Islet of Langerhans (tissue), 1 donor: ENCODE measurements at regions not wholly inside any gene's neighbourhood (a gene's known extent, or its start where the extent isn't known, plus 50 kb on each side); places are given as distances from the start of the nearest gene placed in this dataset.

ENCODE experiments used
- FAIRE-seq: peaks from one replicate; lab custom pipeline; 2011; peaks lifted over from hg19 to GRCh38; lab: Jason Lieb, UNC

- FAIRE-seq, result no peak
Observed at GRCh38 chr12:89988188-89988915, 279.7 kb upstream of the ATP2B1 start.

DNA sequence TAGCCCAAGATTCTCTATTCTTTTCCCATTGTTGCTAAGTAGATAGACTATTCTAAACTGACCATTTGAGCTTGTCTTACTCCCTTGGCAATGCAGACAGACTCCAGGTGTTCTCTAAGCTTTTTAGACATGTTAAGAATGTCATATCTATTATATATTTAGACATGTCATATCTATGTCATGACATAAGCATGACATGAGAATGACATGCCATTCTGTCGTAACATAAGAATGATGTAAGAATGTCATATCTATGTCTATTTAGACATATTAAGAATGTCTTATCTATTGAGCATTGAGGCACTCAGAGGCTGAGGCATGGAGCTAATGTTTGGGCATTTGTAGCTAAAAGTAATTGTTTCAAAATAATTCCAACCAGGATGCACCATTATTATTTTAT, 277.3 kb upstream of the ATP2B1 start:
- no peak for FAIRE-seq

- FAIRE-seq, result no peak
Observed at GRCh38 chr12:89984846-89985245, 276.2 kb upstream of the ATP2B1 start.

DNA sequence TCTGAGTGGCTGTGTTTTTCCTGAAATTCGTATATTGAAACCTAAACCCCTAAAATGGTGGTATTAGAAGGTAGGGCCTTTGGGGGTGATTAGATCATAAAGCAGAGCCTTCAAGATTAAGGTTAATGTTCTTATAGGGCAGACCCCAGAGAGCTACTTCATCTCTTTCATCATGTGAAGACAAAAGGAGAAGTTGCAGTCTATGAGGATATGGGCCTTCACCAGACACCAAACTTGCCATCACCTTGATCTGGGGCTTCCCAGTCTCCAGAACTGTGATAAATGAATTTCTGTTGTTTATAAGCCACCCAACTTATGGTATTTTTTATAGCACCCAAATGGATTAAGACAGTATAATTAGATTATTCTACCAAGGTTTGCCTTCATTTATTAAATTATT, 275.0 kb upstream of the ATP2B1 start:
- no peak for FAIRE-seq

GRCh38 chr12:89980236-89980635, 271.6 kb upstream of the ATP2B1 start:
- FAIRE-seq, result no peak

DNA sequence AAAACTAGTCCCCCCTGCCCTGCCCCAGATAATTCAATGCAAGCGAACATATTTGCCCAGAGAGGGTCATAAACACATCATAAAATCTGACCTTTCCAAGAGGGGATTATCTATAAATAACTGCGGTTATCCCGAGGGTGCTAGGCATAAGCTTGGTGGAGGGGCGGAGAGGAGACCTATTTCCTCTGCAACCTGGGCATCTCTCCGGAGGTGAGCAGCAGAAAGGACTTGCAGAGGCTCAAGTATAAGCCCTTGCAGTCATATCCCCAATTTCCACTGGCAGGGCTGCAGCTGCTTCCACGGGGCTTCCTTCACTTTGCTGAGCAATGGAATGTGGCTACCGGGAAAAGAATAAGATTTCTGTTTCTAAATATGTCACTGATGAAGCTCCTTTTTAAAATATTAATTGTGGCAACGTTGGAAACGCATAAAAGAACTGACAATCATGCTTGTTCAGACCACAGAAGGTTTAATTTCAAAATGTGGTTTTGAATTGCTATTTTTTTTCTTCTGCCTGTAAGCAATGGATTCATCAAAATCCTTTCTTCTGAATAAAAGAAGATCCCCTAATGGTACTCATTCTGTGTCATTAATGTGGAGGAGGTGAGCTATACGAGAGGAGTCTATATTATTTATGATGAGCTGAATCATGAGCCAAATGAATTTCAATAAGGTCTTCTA, 268.9 kb upstream of the ATP2B1 start:
- no peak for FAIRE-seq

GRCh38 chr12:89976866-89977265, 268.2 kb upstream of the ATP2B1 start:
- no peak for FAIRE-seq

- no peak for FAIRE-seq
Observed at GRCh38 chr12:89975574-89975973, 266.9 kb upstream of the ATP2B1 start.

DNA sequence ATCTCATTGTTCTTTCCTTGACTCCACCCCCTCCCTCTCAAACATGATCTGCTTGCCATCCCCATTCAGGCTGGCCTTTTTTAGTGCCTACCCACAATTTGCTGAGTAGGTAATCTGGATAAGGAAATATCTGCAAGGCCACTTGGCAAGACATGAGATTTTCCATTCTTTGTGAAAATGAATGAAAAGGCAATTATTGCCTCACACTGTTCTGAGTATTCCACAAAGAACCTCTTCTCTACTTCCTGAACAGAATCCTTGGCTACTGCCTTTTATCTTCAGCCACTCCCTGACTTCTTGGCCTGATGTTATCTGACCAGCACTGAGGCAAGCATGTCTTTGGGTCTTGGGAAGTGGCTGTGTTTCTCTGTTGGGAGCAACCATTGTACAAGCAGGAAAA, 263.2 kb upstream of the ATP2B1 start:
- FAIRE-seq, result no peak

DNA sequence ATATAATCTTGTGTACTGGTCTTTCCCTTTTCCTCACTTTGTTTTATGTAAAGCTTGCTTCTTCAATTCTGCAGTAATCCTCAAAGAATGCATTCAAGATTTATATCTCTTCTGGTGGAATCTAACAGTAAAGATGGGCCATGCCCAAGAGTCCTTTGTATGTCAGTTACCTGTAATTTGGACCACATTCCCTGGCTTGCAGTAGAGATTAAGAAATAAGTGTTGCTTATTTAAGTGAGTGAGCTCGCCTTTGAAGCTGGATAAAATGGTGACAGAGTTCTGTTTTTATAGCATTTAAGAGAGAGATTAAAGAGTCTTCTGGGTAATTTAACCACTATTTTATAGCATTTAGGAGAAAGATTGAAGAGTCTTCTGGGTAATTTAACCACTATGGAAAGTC, 262.1 kb upstream of the ATP2B1 start:
- no peak for FAIRE-seq

GRCh38 chr12:89969093-89969492, 260.5 kb upstream of the ATP2B1 start:
- FAIRE-seq, result no peak

- FAIRE-seq, result no peak
Observed at GRCh38 chr12:89968151-89968700, 259.6 kb upstream of the ATP2B1 start.

DNA sequence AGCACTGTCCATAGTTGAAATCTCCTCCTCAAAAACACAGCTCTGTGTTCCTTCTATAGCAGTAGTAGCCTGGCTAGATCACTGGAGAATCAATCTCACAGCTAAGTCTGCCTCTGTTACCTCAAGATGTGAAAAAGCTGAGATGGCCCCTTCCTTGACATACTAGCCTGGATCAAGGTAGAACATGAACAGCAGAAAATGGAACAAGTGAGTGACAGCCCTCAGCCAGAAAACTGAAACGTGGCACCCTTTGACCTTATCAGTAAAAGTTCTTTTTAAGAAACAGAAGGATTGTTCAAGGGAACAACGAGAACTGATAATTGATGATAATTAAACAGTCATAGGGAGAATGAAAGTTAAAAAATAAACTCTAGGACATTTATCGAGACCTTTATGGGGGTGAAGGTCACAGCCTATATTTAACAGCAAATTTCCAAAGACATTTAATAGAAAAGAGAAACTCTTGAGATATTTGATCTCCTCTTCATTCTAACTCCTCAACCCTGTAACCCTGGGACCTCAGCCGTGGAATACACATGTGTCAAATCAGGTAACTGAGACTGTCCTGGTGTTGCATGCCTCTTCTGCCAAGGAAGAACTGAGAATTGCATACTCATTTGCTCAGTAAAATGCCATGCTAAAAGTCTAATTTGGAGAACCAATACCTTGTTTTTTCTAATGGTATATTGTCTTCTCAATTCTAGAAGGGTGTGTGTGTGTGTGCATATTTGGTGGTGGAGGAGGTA, 258.0 kb upstream of the ATP2B1 start:
- FAIRE-seq, result no peak

- FAIRE-seq, result no peak
Observed at GRCh38 chr12:89965993-89966392, 257.4 kb upstream of the ATP2B1 start.

GRCh38 chr12:89962648-89963047, 254.0 kb upstream of the ATP2B1 start:
- no peak for FAIRE-seq

DNA sequence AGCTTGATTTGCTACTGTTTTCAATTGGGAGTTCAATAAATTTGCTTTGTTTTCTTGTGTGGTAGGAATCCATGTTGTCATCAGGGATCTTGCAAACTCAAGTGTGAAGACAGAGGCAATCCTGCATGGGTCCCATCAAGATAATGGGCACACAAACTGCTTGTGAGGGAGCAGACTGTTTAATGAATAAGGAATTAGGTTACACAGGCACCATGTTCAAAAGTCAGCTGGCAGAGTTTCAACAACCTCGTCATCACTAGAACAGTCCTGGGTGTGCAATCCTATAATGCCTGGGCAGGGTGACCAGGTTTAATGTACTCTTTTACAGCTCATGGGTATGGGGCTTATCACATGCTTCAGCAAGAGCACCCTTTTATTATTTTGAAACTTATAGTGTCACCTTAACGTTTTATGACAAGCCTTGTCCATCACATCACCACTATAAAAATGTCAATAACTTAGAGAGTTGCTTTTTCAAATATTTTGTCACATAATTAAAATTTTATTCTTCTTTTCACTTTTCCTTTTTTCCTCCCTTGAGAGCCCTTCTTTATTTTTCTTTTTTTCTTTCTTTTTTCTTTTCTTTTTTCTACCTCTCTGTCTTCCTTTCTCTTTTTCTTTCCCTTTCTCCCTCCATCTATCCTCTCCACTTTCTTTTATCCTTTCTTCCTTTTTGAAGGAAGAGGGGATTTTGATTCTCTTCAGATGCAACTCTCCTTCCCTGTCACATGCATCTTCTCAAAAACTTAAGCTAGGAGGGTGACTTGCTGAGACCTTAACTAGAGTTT, 252.2 kb upstream of the ATP2B1 start:
- FAIRE-seq, result no peak

DNA sequence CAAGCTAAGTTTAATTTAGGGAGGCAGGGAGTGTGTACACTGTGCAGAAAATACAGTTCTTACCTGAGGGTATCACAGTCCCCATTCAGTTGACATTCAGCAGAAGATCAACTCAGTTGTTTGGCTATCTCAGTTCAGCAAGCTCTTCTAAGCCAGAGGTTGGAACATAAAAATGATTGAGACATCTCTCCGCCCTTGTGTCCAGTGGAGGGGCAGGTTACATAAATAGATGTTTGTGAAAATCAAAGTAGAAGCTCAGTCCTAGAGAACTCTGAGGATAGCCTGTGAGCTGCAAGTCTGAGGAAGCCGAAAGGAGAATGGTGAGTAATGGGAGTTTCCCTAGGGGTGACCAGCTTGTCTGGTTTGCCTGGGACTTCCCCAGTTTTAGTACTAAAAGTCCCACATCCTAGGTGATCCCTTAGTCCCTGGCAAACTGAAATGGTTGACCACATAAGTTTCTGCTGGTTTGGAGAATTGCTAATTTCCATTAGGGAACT, 251.4 kb upstream of the ATP2B1 start:
- no peak for FAIRE-seq

- no peak for FAIRE-seq
Observed at GRCh38 chr12:89959179-89959578, 250.5 kb upstream of the ATP2B1 start.

- FAIRE-seq, result no peak
Observed at GRCh38 chr12:89954259-89954658, 245.6 kb upstream of the ATP2B1 start.

DNA sequence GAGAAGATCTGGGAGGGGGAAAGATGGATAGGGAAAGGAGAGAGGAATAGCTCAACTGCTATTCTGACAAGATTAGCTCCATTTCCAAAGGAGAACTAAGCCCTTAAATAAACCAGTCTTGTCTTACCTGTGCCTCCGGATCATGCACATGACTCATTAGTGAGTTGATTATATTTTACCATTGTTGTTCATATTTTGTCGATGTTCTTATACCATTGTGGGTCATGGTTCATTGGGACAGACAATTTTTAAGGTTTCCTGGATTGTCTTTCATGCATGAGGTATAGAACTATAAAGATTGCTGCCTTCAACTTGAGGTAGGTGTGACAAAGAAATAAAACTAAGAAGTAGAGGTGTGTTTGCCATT, 243.0 kb upstream of the ATP2B1 start:
- no peak for FAIRE-seq

- FAIRE-seq, result peak; percentile 53
Observed at GRCh38 chr12:89951050-89951693, 242.5 kb upstream of the ATP2B1 start.

DNA sequence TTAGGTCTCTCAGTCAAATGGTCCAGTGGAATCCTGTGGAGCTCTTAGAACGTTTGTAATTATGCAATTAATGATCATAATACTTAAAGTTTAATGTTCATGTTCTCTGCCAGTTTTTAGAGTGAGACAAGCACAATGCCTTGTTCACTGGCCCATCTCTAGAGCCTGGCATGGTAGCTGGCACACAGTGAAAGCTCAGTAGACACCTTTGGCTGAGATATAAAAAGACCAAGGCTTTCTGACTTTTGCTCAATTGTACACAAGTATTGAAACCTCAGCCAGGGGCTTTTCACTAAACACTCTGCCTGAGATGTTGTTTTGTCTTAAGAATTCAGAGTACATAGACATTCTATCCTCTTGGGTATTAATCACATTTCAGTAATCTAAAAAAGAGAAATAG, 241.8 kb upstream of the ATP2B1 start:
- FAIRE-seq, result no peak
